SH-SY5Y (cell line): ENCODE measurements at regions not wholly inside any gene's neighbourhood (a gene's known extent, or its start where the extent isn't known, plus 50 kb on each side); places are given as distances from the start of the nearest gene placed in this dataset.

ENCODE experiments used
- GATA2 ChIP-seq: IDR thresholded peaks from 2 replicates; pipeline ENCODE4 v1.6.1; 2011; ENCODE audit warnings: mild to moderate bottlenecking, low read depth, low read length
- GATA3 ChIP-seq: IDR thresholded peaks from 2 replicates; pipeline ENCODE4 v1.6.1; 2011; ENCODE audit warnings: low read depth, mild to moderate bottlenecking, low read length, moderate library complexity

- TF ChIP-seq GATA2 (no peak), GATA3 (no peak)
These were observed 88.6 kb downstream of the MAP1LC3B2 start for GRCh38 chr12:116647813-116648212.
